ENCODE measurements at regions not wholly inside any gene's neighbourhood (a gene's known extent, or its start where the extent isn't known, plus 50 kb on each side); places are given as distances from the start of the nearest gene placed in this dataset.

DNA sequence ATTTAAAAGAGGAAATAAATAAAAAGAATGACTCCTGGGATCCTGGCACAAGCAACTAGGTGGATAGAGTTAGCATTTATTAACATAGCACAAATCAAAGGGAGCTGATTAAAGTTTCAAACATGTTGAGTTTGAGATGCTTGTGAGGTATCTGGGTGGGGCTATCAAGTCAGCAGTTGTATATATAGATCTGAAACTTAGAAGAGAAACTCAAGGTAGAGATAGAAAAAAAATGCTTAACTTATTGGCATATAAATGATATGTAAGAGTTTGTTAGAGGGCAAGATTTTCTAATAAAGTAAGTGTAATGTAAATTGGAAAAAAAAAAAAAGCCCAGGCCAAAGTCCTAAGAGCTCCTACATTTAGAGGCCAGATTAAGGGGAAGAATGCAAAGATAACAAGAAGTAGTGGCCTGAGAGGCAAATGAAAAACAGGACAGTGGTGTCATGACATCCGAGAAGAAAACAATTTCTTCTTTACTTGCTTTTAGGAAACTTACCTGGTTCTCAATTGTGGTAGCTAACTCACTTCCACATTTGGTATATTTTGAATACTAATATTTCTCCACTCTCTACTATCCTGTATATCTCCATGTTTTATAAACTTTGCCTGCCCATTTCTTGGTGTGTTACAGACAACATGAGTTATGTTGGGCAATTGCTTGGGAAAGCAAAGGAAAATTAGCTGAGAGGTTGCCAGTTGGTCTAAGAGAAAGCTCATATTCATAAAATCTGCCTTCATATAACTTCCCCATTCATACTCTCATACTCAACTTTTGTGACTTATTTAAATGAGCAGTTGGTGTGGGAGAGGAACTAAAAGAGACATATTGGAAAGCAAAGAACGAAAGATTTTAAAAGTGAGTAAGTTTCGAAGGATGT, 169.2 kb downstream of the PARM1 start:
- DNase-seq: no peak
